H9 (cell line): ENCODE measurements at regions not wholly inside any gene's neighbourhood (a gene's known extent, or its start where the extent isn't known, plus 50 kb on each side); places are given as distances from the start of the nearest gene placed in this dataset.
A peak's percentile ranks its signal among the peaks of the same experiment; 100 is the strongest.

ENCODE experiments used
- DNase-seq: peaks from one replicate; pipeline ENCODE4 v3.0.0-alpha.2; 2017
- H2AFZ ChIP-seq: one replicate; pipeline ENCODE4 v1.6.1; 2013; ENCODE audit warnings: mild to moderate bottlenecking, low read length, control low read depth, moderate library complexity
- H2AK5ac ChIP-seq: 2 replicates; pipeline ENCODE4 v1.6.1; 2013; ENCODE audit warnings: low read length, control low read depth, mixed read lengths; ENCODE audit not compliant: insufficient read length
- H2BK120ac ChIP-seq: one replicate; pipeline ENCODE4 v1.6.1; 2013; ENCODE audit warnings: low read depth, mild to moderate bottlenecking, low read length, control low read depth, inconsistent platforms; ENCODE audit not compliant: poor library complexity, severe bottlenecking
- H2BK12ac ChIP-seq: 2 replicates; pipeline ENCODE4 v1.6.1; 2013; ENCODE audit warnings: low read length, control low read depth, mixed read lengths, low read depth; ENCODE audit not compliant: insufficient read length
- H2BK15ac ChIP-seq: 2 replicates; pipeline ENCODE4 v1.6.1; 2013; ENCODE audit warnings: low read depth, low read length, control low read depth
- H2BK20ac ChIP-seq: one replicate; pipeline ENCODE4 v1.6.1; 2013; ENCODE audit warnings: low read depth, mild to moderate bottlenecking, low read length, control low read depth, inconsistent platforms; ENCODE audit not compliant: poor library complexity, severe bottlenecking
- H2BK5ac ChIP-seq: 2 replicates; pipeline ENCODE4 v1.6.1; 2013; ENCODE audit warnings: low read length, control low read depth, mixed read lengths; ENCODE audit not compliant: insufficient read length
- H3K14ac ChIP-seq: 2 replicates; pipeline ENCODE4 v1.6.1; 2013; ENCODE audit warnings: low read length, control low read depth; ENCODE audit not compliant: insufficient read depth
- H3K18ac ChIP-seq: 2 replicates; pipeline ENCODE4 v1.6.1; 2013; ENCODE audit warnings: low read depth, mild to moderate bottlenecking, mixed read lengths, low read length, control low read depth; ENCODE audit not compliant: insufficient read length
- H3K23ac ChIP-seq: 2 replicates; pipeline ENCODE4 v1.6.1; 2013; ENCODE audit warnings: low read length, control low read depth, mixed read lengths, low read depth; ENCODE audit not compliant: insufficient read length
- H3K23me2 ChIP-seq: 2 replicates; pipeline ENCODE4 v1.6.1; 2013; ENCODE audit warnings: low read depth, mild to moderate bottlenecking, mixed read lengths, low read length, control low read depth; ENCODE audit not compliant: insufficient read length, poor library complexity, severe bottlenecking
- H3K27ac ChIP-seq: 2 replicates; pipeline ENCODE4 v1.5.1; 2013; ENCODE audit warnings: low read length, control low read depth, mixed read lengths, low read depth; ENCODE audit not compliant: insufficient read length
- H3K27me3 ChIP-seq: 2 replicates; pipeline ENCODE4 v1.6.1; 2013; ENCODE audit warnings: low read length, control low read depth, inconsistent platforms; ENCODE audit not compliant: insufficient read depth
- H3K4ac ChIP-seq: 2 replicates; pipeline ENCODE4 v1.6.1; 2013; ENCODE audit warnings: low read depth, mild to moderate bottlenecking, control low read depth, inconsistent platforms, low read length, moderate library complexity
- H3K4me1 ChIP-seq: 2 replicates; pipeline ENCODE4 v1.6.1; 2013; ENCODE audit warnings: low read length, control low read depth, inconsistent platforms; ENCODE audit not compliant: insufficient read depth
- H3K4me2 ChIP-seq: 2 replicates; pipeline ENCODE4 v1.6.1; 2013; ENCODE audit warnings: low read length, control low read depth, mixed read lengths; ENCODE audit not compliant: insufficient read length, insufficient read depth
- H3K56ac ChIP-seq: 2 replicates; pipeline ENCODE4 v1.6.1; 2013; ENCODE audit warnings: low read depth, mild to moderate bottlenecking, mixed read lengths, low read length, control low read depth; ENCODE audit not compliant: insufficient read length
- H3K79me1 ChIP-seq: 2 replicates; pipeline ENCODE4 v1.6.1; 2013; ENCODE audit warnings: low read depth, mild to moderate bottlenecking, moderate library complexity, low read length, control low read depth, inconsistent platforms; ENCODE audit not compliant: insufficient read depth, poor library complexity, severe bottlenecking
- H3K79me2 ChIP-seq: 2 replicates; pipeline ENCODE4 v1.6.1; 2013; ENCODE audit warnings: low read length, control low read depth, inconsistent platforms; ENCODE audit not compliant: insufficient read depth
- H3K9ac ChIP-seq: 2 replicates; pipeline ENCODE4 v1.6.1; 2013; ENCODE audit warnings: low read length, control low read depth, mixed read lengths; ENCODE audit not compliant: insufficient read length; ENCODE audit errors: extremely low read depth
- H3K9me3 ChIP-seq: one replicate; pipeline ENCODE4 v1.6.1; 2013; ENCODE audit warnings: low read depth, low read length, inconsistent platforms; ENCODE audit not compliant: control insufficient read depth
- H3T11ph ChIP-seq: one replicate; pipeline ENCODE4 v1.6.1; 2013; ENCODE audit warnings: mild to moderate bottlenecking, low read length, control low read depth, inconsistent platforms
- H4K20me1 ChIP-seq: one replicate; pipeline ENCODE4 v1.6.1; 2013; ENCODE audit not compliant: control insufficient read depth, insufficient read length, insufficient read depth
- H4K5ac ChIP-seq: 2 replicates; pipeline ENCODE4 v1.6.1; 2013; ENCODE audit warnings: low read depth, mild to moderate bottlenecking, mixed read lengths, low read length, control low read depth; ENCODE audit not compliant: insufficient read length
- H4K8ac ChIP-seq: replicated peaks from 2 replicates; pipeline ENCODE4 v1.6.1; 2013; ENCODE audit warnings: low read length, control low read depth, mixed read lengths, low read depth; ENCODE audit not compliant: insufficient read length
- H4K91ac ChIP-seq: 2 replicates; pipeline ENCODE4 v1.6.1; 2013; ENCODE audit warnings: low read depth, mild to moderate bottlenecking, moderate library complexity, mixed read lengths, low read length, control low read depth; ENCODE audit not compliant: insufficient read length
- H3K27ac Mint-ChIP-seq, 3 experiments: 2 replicates in 2 of 3; 3 replicates in 1 of 3; pipeline ENCODE4 v1.8.0; 2020 to 2021; ENCODE audit warnings: mixed read lengths in 3 of 3, mild to moderate bottlenecking in 1 of 3, moderate library complexity in 1 of 3
- H3K27me3 Mint-ChIP-seq: 2 replicates; pipeline ENCODE4 v1.8.0; 2021; ENCODE audit warnings: low read depth, mild to moderate bottlenecking, moderate library complexity, mixed read lengths
- H3K36me3 Mint-ChIP-seq, 3 experiments: 2 replicates in 2 of 3; 3 replicates in 1 of 3; pipeline ENCODE4 v1.8.0; 2020 to 2021; ENCODE audit warnings: low read depth in 3 of 3, mixed read lengths in 3 of 3; ENCODE audit not compliant: insufficient read depth in 1 of 3
- H3K4me1 Mint-ChIP-seq, 2 experiments: 2 replicates each; pipeline ENCODE4 v1.8.0; 2020; ENCODE audit warnings: mixed read lengths in 2 of 2
- H3K4me3 Mint-ChIP-seq, 2 experiments: 2 replicates in 1 of 2; 3 replicates in 1 of 2; pipeline ENCODE4 v1.8.0; 2020 to 2021; ENCODE audit warnings: mild to moderate bottlenecking in 2 of 2, mixed read lengths in 2 of 2, moderate library complexity in 1 of 2
- H3K9me3 Mint-ChIP-seq, 2 experiments: 2 replicates in 1 of 2; 3 replicates in 1 of 2; pipeline ENCODE4 v1.8.0; 2020; ENCODE audit warnings: mild to moderate bottlenecking in 2 of 2, mixed read lengths in 2 of 2, moderate library complexity in 1 of 2
- WGBS: extraction: QIAGEN DNeasy Blood & Tissue Kit; methylation state at CpG from one replicate; pipeline ENCODE4 v1.1.7; 2013; ENCODE audit warnings: missing lambda C conversion rate, low lambda C conversion rate, mixed read lengths; ENCODE audit not compliant: insufficient read length; ENCODE audit errors: extremely low coverage; 5-methylcytosine and 5-hydroxymethylcytosine counted together
- TF ChIP-seq, protein P1 (sequence below): fragments of 200-600 bp; sonication (generic); conservative IDR thresholded peaks from 3 replicates; pipeline ENCODE4 v1.8.0; 2021; ENCODE audit warnings: antibody characterized with exemption, mild to moderate bottlenecking

GRCh38 chr2:105617631-105618350, 126.9 kb upstream of the NCK2 start:
- H2AFZ ChIP-seq: no peak overlapping the region
- no peak overlapping the region for H4K8ac ChIP-seq
- H4K20me1 ChIP-seq: no peaks in the 10 kb centered on the region
- no peak overlapping the region for H2BK5ac ChIP-seq
- no peak overlapping the region for H3K4ac ChIP-seq
- H3K27me3 Mint-ChIP-seq: peaks cover 7% of the 10 kb centered on the region
- H3K27ac Mint-ChIP-seq: peak overlapping the region in 2 of 3 experiments; percentile 2 to 6; a peak in 2 of 7 replicates
- H3K18ac ChIP-seq: no peak overlapping the region
- no peaks in the 10 kb centered on the region for H3K79me2 ChIP-seq
- no peaks in the 10 kb centered on the region for H3K79me1 ChIP-seq
- H2BK12ac ChIP-seq: no peak overlapping the region
- H2BK120ac ChIP-seq: no peak overlapping the region
- DNase-seq: no peak
- H3K14ac ChIP-seq: no peak overlapping the region; the same call in 1 of the 2 replicates
- H2BK20ac ChIP-seq: no peak overlapping the region
- peaks cover 49% of the 10 kb centered on the region in 2 experiments for H3K4me1 Mint-ChIP-seq
- TF ChIP-seq, protein P1, sequence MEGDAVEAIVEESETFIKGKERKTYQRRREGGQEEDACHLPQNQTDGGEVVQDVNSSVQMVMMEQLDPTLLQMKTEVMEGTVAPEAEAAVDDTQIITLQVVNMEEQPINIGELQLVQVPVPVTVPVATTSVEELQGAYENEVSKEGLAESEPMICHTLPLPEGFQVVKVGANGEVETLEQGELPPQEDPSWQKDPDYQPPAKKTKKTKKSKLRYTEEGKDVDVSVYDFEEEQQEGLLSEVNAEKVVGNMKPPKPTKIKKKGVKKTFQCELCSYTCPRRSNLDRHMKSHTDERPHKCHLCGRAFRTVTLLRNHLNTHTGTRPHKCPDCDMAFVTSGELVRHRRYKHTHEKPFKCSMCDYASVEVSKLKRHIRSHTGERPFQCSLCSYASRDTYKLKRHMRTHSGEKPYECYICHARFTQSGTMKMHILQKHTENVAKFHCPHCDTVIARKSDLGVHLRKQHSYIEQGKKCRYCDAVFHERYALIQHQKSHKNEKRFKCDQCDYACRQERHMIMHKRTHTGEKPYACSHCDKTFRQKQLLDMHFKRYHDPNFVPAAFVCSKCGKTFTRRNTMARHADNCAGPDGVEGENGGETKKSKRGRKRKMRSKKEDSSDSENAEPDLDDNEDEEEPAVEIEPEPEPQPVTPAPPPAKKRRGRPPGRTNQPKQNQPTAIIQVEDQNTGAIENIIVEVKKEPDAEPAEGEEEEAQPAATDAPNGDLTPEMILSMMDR: no peak
- no peak overlapping the region for H3K56ac ChIP-seq
- peaks cover 0 to 2% (median 0%) of the 10 kb centered on the region in 3 experiments; a peak in 1 of 7 replicates for H3K36me3 Mint-ChIP-seq
- no peak overlapping the region for H4K91ac ChIP-seq
- H3T11ph ChIP-seq: no peak overlapping the region
- H2BK15ac ChIP-seq: no peak overlapping the region
- H3K4me3 Mint-ChIP-seq: no peak overlapping the region
- no peak overlapping the region for H3K9ac ChIP-seq
- H4K5ac ChIP-seq: no peak overlapping the region
- H3K27ac ChIP-seq: no peak overlapping the region
- no peaks in the 10 kb centered on the region for H3K9me3 ChIP-seq
- H3K4me1 ChIP-seq: peaks cover 5% of the 10 kb centered on the region; the same call in 1 of the 2 replicates
- no peak overlapping the region for H3K4me2 ChIP-seq
- no peak overlapping the region for H2AK5ac ChIP-seq
- WGBS: no CpG with 5 or more reads among the region's 12 CpGs
- H3K23ac ChIP-seq: no peak overlapping the region
- H3K9me3 Mint-ChIP-seq: no peaks in the 10 kb centered on the region
- no peaks in the 10 kb centered on the region for H3K23me2 ChIP-seq
- H3K27me3 ChIP-seq: no peaks in the 10 kb centered on the region
